ENCODE measurements at regions not wholly inside any gene's neighbourhood (a gene's known extent, or its start where the extent isn't known, plus 50 kb on each side); places are given as distances from the start of the nearest gene placed in this dataset.

DNA sequence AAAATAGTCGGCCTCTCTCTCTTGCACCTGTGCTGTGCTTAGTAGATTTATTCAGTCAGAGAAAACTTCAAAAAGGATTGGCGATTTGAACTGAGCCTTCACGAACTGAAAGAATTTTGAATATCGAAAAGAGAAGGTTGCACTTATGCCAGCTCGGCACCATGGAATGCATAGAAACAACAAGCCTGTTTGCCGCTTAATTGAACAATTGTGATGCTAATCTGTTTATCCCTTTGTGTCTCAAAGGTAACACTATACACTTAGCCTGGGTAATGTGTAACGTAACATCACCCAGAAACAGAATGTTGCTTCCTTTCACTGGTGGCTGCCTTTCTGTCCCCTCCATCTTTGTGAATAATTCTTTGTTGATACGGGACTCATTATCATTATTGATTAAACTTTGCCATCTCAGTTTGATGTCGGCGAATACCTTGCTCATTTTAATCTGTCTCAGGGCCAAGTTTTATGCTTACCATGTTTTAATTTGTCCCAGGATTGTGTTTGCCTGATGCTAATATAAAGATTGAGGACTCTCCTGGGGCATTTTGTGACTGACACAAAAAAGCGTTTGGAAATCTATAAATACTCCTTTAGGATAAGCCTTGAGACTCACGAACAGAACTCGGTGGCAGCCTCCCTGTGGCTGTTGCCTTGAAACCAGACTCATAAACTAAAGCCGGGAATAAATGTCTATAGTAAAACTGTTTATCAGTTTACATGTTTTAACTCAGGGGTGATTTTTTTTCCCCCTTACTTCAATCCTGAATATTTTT is 400.5 kb downstream of the RAPGEF2 start:
- DNase-seq = no peak

DNA sequence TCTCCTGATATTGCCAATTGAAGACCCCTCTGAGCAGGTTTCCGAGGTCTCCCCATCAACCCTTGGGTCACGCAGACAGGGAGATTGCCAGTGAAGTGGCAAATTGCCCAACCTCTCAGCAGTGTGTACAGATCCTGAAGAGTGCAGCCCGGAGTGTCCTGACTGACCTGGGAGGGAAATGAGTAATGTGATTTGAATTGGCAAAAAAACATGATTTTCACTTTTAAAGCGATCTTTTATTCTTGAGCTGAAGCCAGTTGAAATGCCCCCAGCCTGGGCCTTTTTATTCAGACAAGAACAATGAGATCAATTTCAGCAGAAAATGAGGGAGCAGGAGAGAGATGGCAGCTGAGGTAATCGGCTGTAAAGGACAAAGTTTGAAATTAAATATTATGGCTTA is 401.8 kb downstream of the RAPGEF2 start:
- DNase-seq = no peak

DNA sequence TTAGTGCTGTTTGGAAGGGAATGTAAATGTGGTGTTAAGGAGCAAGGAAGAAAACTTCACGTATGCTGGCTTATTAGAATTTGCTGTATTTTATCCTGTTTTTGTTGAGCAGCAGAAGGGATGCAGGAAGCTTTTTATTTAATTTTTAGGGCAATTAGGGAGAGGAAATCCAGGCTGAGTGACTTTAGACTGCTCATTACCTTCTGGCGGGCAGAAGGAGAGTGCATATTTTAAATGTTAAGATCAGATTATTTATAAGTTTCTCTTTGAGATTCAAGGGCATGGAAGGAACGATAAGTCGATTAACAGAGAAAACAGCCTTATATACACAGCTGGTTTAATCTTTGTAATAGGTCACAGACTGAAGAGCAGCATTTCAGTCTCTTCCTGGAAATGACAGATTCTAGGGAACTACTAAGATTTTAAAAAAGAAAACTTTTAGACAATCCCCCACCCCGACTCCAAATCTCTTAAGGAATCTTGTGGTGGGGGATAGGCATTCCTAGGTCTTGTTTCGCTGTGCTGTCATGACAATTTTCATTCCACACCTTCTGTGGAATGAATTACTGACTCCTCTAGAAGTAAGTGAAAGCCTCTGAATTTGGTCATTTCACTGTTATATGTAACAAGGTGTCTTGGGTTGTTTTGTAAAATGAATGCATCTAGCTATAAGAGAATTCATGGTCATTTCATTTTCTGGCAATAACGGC is 402.5 kb downstream of the RAPGEF2 start:
- no peak for DNase-seq

DNA sequence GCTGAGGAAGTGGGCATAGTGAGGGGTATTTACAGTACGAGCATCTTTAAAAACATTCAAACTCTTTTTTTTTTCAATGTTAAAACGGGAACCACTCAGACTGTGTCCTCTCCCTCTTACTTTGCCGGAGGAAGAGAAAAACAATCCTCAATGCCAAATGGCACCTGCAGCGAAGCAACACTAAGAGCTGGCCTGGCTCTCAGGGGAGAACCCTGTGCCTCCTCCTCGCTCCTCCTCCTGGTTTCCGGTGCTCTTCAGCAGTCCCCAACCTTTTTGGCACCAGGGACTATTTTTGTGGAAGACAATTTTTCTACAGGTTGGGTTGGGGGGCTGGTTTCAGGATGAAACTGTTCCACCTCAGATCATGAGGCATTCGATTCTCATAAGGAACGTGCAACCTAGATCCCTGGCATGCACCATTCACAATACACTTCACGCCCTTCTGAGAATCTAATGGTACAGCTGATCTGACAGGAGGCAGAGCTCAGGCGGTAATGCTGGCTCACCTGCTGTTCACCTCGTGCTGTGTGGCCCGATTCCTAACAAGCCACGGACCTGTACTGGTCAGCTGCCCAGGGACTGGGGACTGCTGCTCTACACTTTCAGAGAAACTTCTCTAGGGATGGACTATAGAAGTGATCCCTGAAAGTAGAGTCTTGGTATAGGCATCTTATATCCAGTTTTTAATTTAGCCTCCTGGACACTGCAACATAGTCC is 404.1 kb downstream of the RAPGEF2 start:
- no peak for DNase-seq

DNA sequence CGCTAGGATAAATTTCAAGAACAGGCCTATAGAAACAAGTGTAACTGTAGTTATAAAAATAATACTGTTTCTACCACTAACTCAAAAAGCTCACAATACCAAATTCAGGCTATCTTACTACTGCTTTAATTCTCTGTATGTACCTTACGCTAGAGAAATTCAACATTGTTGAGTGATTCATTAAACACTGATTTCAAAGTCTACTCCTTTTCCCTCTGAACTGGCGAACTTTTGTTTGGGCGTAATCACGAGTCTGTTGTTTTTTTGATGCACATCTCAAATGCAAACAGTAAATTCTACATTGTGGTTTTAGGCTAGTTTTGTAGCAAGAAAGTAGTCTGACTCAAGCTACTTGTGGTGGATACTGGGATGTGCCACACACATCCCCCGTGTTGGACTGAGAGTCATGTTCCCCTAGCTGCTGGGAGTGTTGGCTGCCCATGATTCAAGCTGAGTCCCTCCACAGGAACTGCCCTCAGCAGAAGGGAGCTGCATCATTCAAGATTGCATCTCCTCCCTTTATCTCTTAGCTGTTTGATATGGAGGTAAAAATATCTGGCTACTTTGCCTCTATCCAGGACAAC is 406.1 kb downstream of the RAPGEF2 start:
- no peak for DNase-seq

GRCh38 chr4:159512348-159512747 is 409.5 kb downstream of the RAPGEF2 start:
- no peak for DNase-seq

DNA sequence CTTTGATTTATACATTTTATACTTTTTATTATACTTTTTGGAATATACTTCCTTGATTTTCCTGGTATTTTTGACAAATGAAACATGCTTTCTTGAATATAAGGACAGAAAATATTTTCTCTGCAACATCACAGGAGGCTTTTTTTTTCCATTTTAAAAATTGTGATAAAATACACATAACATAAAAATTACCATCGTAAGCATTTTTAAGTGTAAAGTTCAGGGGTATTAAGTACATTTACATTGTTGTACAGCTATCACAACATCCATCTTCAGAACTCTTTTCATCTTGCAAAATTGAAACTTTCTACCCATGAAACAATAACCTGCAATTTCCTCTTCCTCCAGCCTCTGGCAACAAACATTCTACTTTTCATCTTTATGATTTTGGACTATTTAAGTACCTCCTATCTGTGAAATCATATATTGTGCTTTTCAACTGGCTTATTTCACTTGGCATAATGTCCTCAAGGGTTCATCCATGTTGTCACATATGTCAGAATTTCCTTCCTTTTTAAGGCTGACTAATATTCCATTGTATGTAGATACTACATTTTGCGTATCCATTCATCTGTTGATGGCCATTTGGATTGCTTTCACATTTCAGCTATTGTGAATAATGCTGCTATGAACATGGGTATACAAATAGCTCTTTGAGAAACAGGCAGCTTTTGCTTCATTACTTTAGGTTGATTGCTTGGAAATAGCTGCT is 412.6 kb downstream of the RAPGEF2 start:
- no peak for DNase-seq

GRCh38 chr4:159516556-159517140 is 413.8 kb downstream of the RAPGEF2 start:
- peak; percentile 6 for DNase-seq

DNA sequence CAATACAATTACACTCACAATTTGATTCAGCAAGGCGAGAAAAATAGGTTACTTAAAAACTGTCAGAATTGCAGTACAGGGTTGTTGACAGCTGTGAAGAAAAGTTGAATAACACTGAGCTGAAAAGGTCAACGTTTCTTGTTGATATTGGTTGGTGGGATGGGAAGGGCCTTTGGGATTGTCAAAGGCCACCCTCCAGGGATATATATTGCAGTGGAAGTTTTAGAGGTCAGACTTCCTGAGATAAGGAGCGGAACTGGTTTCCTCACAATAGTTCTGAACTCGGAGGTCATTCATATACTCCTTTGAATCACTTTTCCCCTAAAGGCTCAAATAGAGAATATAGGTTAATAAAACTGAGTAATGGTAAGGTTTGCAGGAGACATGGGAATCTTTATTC is 417.2 kb downstream of the RAPGEF2 start:
- DNase-seq = no peak

DNA sequence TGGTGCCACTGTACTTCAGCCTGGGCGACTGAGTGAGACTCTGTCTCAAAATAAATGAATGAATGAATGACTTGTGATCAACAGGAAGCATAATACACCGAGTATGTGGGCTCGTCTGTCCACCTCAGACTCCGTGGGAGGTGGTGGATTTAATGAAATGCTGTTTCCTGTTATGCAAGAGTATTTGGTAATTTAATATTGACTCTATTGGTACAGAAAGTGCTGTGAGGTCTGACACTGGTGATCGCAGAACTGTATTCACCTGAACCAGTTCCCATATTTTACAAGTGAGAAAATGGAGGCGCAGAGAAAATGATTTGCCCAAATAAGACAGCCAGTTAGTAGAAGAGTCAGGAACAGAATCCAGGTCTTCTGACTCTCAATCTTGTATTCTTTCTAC is 423.3 kb downstream of the RAPGEF2 start:
- no peak for DNase-seq

DNA sequence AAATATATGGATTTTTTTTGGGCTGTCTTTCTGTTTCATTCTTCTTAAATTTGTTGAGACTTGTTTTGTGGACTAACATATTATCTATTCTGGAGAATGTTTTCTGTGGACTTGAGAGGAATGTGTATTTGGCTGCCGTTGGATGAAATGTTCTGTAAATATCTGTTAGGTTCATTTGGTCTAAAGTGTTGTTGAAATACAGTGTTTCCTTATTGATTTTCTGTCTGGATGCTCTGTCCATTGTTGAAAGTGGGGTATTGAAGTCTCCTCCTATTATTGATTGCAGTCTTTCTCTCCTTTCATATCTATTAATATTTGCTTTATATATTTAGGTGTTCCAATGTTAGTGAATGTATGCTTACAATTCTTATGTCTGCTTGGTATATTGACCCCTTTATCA is 431.8 kb downstream of the RAPGEF2 start:
- DNase-seq = no peak

- DNase-seq = no peak
These were observed 435.7 kb downstream of the RAPGEF2 start for GRCh38 chr4:159538556-159538955.

DNA sequence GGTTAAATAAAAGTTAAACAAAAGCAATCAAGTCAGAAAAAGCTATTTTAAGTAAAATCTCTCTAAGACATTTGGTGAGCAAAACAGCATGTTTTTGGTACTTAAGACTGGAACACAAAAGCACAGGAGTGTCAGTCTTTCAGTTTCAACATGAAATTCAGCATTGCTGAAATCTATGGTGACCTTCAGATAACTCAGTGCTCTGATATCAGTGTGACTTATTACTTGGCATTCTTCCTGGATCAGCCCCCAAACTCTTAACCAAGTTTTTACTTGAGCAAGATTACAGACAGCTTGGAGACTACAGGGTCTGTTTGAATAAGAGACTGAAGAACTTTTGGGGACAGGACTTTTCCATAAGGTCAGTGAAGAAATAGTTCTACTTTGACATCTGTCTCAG is 437.2 kb downstream of the RAPGEF2 start:
- no peak for DNase-seq

DNA sequence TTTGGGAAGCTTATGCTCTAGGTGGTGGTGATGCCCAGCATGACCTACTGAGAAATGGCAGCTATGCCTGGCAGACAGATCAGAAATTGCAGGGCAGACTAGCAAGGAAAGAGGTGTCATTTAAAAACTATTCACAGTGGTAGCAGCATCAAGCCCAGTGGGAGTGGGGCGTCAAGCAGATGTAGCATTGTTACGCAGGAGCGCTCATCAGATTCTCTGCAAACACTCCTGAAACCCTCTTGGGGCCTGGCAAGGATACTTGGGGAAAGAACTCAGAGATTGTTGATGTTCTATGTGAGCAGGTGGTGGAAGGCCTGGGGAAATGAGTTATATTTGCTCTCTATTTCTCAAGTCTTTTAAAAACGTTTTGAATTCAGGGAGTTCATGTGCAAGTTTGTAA is 437.6 kb downstream of the RAPGEF2 start:
- no peak for DNase-seq

GRCh38 chr4:159541143-159541542 is 438.3 kb downstream of the RAPGEF2 start:
- DNase-seq = no peak

GRCh38 chr4:159542296-159542695 is 439.4 kb downstream of the RAPGEF2 start:
- DNase-seq = no peak

DNA sequence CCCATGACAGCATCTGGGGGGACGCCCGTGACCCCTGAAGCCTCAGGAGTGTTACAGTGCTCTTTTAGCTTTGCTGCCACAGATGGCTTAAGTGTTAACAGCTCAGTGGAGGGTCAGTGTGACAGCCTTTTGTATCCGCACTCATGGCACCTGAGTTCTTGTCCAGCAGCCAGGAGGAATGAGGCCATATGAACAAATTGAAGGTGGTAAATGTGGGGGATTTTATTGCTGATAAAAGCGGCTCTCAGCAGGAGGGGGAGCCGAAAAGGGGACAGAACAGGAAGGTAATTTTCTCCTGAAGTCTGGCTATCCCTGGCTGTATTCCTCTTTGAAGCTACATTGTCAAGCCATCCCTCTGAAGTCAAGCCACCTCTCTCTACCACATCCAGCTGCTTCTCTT is 441.0 kb downstream of the RAPGEF2 start:
- DNase-seq = no peak

- DNase-seq = no peak
These were observed 442.7 kb downstream of the RAPGEF2 start for GRCh38 chr4:159545556-159545955.

DNA sequence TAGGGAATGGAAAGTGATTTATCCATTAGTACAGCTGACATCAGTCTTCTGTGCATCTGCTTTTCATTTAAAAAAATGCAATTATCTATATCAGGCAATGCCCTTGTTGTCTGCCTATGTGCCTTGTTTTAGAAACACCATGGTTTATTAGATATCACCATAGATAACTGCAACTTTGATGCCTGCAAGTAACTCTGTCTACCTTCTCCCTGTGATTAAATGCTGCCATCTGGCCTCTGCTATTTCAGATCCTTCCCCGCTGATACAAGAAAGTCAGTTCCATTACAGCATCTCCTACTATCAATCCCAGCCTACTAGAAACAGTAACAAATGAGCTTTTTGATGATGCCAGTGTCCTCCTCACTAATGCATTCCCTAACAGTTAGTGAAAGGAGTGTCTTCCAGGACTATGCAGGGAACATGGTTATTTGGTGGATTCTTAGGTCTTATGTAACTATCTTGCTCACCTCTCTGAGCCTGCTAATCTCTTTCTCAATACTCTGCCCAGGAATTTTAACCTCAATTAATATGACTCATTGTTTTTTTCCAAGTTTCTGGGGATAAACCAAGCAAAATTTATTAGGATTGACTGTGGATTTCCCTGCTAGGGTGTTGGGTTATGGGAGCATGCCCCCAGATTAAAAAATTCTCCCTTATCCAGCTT is 444.9 kb downstream of the RAPGEF2 start:
- no peak for DNase-seq

DNA sequence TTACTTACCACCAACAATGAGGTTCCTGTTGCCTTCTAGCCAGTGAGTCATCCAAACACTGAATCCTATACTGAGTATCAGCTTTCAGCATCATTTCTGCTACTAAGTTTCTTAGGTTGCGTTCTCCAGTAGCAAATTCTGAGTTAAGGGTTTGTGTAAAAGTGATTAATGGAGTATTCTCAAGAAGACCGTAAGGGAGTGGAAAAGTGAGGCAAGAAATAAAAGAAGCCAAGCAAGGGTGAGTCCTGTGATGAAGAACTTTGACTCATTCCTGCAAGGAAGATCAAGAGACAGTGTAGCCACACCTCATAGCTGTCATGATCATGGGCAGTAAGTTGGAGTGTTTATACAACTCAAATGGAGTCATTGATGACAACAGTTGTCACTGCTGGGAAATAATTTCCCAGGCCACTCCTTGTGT is 446.2 kb downstream of the RAPGEF2 start:
- no peak for DNase-seq

GRCh38 chr4:159551281-159551680 is 448.4 kb downstream of the RAPGEF2 start:
- no peak for DNase-seq
